ENCODE measurements at regions not wholly inside any gene's neighbourhood (a gene's known extent, or its start where the extent isn't known, plus 50 kb on each side); places are given as distances from the start of the nearest gene placed in this dataset.

DNA sequence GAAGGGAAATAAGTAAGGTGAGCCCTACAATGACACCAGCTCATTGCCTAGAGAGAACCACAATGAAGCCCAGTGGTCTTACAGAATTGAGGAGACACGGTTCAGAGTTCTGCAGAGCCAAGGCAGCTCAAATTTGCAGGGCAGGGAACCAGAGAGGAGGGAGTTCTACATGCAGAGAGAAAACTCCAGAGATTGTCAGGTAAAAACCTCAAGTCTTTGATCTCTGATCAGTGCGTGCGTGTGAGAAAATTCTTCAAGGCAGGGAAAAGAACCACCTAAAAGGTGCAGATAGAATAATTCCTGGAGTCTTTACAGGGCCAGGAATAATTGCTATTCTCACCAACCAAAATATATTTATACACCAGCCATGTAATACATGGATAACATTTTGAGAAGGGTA is 88.0 kb upstream of the SNRK start:
- no peak overlapping the region for H3K9ac ChIP-seq (ENCODE audit: low read depth, low read length)
- H2AFZ ChIP-seq (ENCODE audit: low read depth, low read length) = no peak overlapping the region
- ATAC-seq (ENCODE audit: insufficient read depth, low read depth) = no peak
- no peak overlapping the region for H3K4me2 ChIP-seq (ENCODE audit: insufficient read depth, low read length)
- no peak overlapping the region for H3K27ac ChIP-seq (ENCODE audit: low read length)
- H3K9me3 ChIP-seq (ENCODE audit: insufficient read depth, low read length, severe bottlenecking) = no peaks in the 10 kb centered on the region
- no peaks in the 10 kb centered on the region for H3K4me1 ChIP-seq (ENCODE audit: insufficient read depth, low read length)
- peaks cover 3% of the 10 kb centered on the region for H3K27me3 ChIP-seq (ENCODE audit: insufficient read depth, low read length, poor library complexity)
- H4K20me1 ChIP-seq (ENCODE audit: insufficient read depth, low read length) = no peaks in the 10 kb centered on the region
- H3K79me2 ChIP-seq (ENCODE audit: insufficient read depth, low read length) = no peaks in the 10 kb centered on the region
- DNase-seq = no peak
- H3K4me3 ChIP-seq (ENCODE audit: low read depth in 1 of 2, low read length in 2 of 2) = no peak overlapping the region
- TF ChIP-seq EZH2 (IDR thresholded peaks at IDR 0.05; ENCODE audit: borderline replicate concordance, low read depth, low read length, severe bottlenecking) (no peak), CTCF (IDR thresholded peaks at IDR 0.05; ENCODE audit: borderline replicate concordance, extremely low read depth, low read length, poor library complexity, severe bottlenecking) (no peak)
- H3K36me3 ChIP-seq (ENCODE audit: insufficient read depth, low read length) = no peaks in the 10 kb centered on the region

- Histone ChIP-seq H2AFZ (ENCODE audit: low read depth, low read length) (no peak overlapping the region), H3K9me3 (ENCODE audit: insufficient read depth, low read length, severe bottlenecking) (no peaks in the 10 kb centered on the region), H3K4me2 (ENCODE audit: insufficient read depth, low read length) (no peak overlapping the region), H4K20me1 (ENCODE audit: insufficient read depth, low read length) (no peaks in the 10 kb centered on the region), H3K36me3 (ENCODE audit: insufficient read depth, low read length) (no peaks in the 10 kb centered on the region), H3K4me1 (ENCODE audit: insufficient read depth, low read length) (no peaks in the 10 kb centered on the region), H3K79me2 (ENCODE audit: insufficient read depth, low read length) (no peaks in the 10 kb centered on the region), H3K27ac (ENCODE audit: low read length) (no peak overlapping the region), H3K9ac (ENCODE audit: low read depth, low read length) (no peak overlapping the region), H3K27me3 (ENCODE audit: insufficient read depth, low read length, poor library complexity) (peaks cover 3% of the 10 kb centered on the region), H3K4me3 (ENCODE audit: low read depth in 1 of 2, low read length in 2 of 2) (no peak overlapping the region)
- no peak for DNase-seq
- ATAC-seq (ENCODE audit: insufficient read depth, low read depth) = no peak
- TF ChIP-seq CTCF (IDR thresholded peaks at IDR 0.05; ENCODE audit: borderline replicate concordance, extremely low read depth, low read length, poor library complexity, severe bottlenecking) = no peak
- TF ChIP-seq EZH2 (IDR thresholded peaks at IDR 0.05; ENCODE audit: borderline replicate concordance, low read depth, low read length, severe bottlenecking) = no peak
Observed at GRCh38 chr3:43197181-43197580, 89.2 kb upstream of the SNRK start.

GRCh38 chr3:43196721-43197120 is 89.6 kb upstream of the SNRK start:
- H3K9me3 ChIP-seq (ENCODE audit: insufficient read depth, low read length, severe bottlenecking) = no peaks in the 10 kb centered on the region
- no peaks in the 10 kb centered on the region for H3K79me2 ChIP-seq (ENCODE audit: insufficient read depth, low read length)
- H3K27ac ChIP-seq (ENCODE audit: low read length) = no peak overlapping the region
- no peaks in the 10 kb centered on the region for H3K36me3 ChIP-seq (ENCODE audit: insufficient read depth, low read length)
- H3K4me2 ChIP-seq (ENCODE audit: insufficient read depth, low read length) = no peak overlapping the region
- H3K4me3 ChIP-seq (ENCODE audit: low read depth in 1 of 2, low read length in 2 of 2) = no peak overlapping the region
- H3K9ac ChIP-seq (ENCODE audit: low read depth, low read length) = no peak overlapping the region
- ATAC-seq (ENCODE audit: insufficient read depth, low read depth) = no peak
- H3K4me1 ChIP-seq (ENCODE audit: insufficient read depth, low read length) = no peaks in the 10 kb centered on the region
- TF ChIP-seq CTCF (IDR thresholded peaks at IDR 0.05; ENCODE audit: borderline replicate concordance, extremely low read depth, low read length, poor library complexity, severe bottlenecking) (no peak), EZH2 (IDR thresholded peaks at IDR 0.05; ENCODE audit: borderline replicate concordance, low read depth, low read length, severe bottlenecking) (no peak)
- H3K27me3 ChIP-seq (ENCODE audit: insufficient read depth, low read length, poor library complexity) = peaks cover 3% of the 10 kb centered on the region
- DNase-seq = no peak
- no peaks in the 10 kb centered on the region for H4K20me1 ChIP-seq (ENCODE audit: insufficient read depth, low read length)
- no peak overlapping the region for H2AFZ ChIP-seq (ENCODE audit: low read depth, low read length)

DNA sequence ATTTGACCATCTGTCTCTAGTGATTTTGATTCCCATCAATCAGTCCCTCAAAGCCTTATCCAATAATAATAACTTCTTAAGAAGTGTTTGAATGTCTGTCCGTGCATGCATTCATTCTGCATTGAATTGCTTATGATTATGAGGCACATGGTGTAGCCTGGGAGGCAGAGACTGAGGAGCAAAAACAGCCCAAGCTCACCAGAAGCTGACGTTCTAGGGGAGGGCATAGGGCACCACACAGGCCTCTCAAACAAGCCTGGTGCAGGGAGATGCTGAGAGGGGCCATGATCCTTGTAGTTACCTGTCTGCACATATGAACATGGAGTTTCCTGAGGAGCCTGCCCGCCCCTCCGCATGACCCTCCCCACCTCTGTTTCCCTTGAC is 89.2 kb upstream of the POMGNT2 start:
- Histone ChIP-seq H3K4me3 (ENCODE audit: low read depth in 1 of 2, low read length in 2 of 2) (no peak overlapping the region), H3K4me2 (ENCODE audit: insufficient read depth, low read length) (no peak overlapping the region), H3K4me1 (ENCODE audit: insufficient read depth, low read length) (no peaks in the 10 kb centered on the region), H3K36me3 (ENCODE audit: insufficient read depth, low read length) (no peaks in the 10 kb centered on the region), H4K20me1 (ENCODE audit: insufficient read depth, low read length) (no peaks in the 10 kb centered on the region), H2AFZ (ENCODE audit: low read depth, low read length) (no peak overlapping the region), H3K27me3 (ENCODE audit: insufficient read depth, low read length, poor library complexity) (peaks cover 3% of the 10 kb centered on the region), H3K27ac (ENCODE audit: low read length) (no peak overlapping the region), H3K9me3 (ENCODE audit: insufficient read depth, low read length, severe bottlenecking) (no peaks in the 10 kb centered on the region), H3K9ac (ENCODE audit: low read depth, low read length) (no peak overlapping the region), H3K79me2 (ENCODE audit: insufficient read depth, low read length) (no peaks in the 10 kb centered on the region)
- ATAC-seq (ENCODE audit: insufficient read depth, low read depth) = no peak
- TF ChIP-seq EZH2 (IDR thresholded peaks at IDR 0.05; ENCODE audit: borderline replicate concordance, low read depth, low read length, severe bottlenecking) (no peak), CTCF (IDR thresholded peaks at IDR 0.05; ENCODE audit: borderline replicate concordance, extremely low read depth, low read length, poor library complexity, severe bottlenecking) (no peak)
- no peak for DNase-seq
